IPS-15b (cell line): ENCODE measurements at regions not wholly inside any gene's neighbourhood (a gene's known extent, or its start where the extent isn't known, plus 50 kb on each side); places are given as distances from the start of the nearest gene placed in this dataset.

Experiments
- H3K27me3 ChIP-seq: one replicate; pipeline ENCODE4 v1.6.1; 2013; ENCODE audit warnings: low read length; ENCODE audit not compliant: control insufficient read depth, insufficient read depth
- H3K36me3 ChIP-seq: one replicate; pipeline ENCODE4 v1.6.1; 2013; ENCODE audit warnings: low read length; ENCODE audit not compliant: control insufficient read depth, insufficient read depth
- H3K4me1 ChIP-seq: one replicate; pipeline ENCODE4 v1.6.1; 2013; ENCODE audit warnings: mild to moderate bottlenecking, low read length; ENCODE audit not compliant: control insufficient read depth, insufficient read depth
- H3K4me3 ChIP-seq: one replicate; pipeline ENCODE4 v1.5.1; 2013; ENCODE audit warnings: low read depth, low read length
- H3K9ac ChIP-seq: one replicate; pipeline ENCODE4 v1.6.1; 2013; ENCODE audit warnings: low read depth, mild to moderate bottlenecking, low read length
- H3K9me3 ChIP-seq: one replicate; pipeline ENCODE4 v1.6.1; 2013; ENCODE audit warnings: mild to moderate bottlenecking, low read length; ENCODE audit not compliant: control insufficient read depth, insufficient read depth

DNA sequence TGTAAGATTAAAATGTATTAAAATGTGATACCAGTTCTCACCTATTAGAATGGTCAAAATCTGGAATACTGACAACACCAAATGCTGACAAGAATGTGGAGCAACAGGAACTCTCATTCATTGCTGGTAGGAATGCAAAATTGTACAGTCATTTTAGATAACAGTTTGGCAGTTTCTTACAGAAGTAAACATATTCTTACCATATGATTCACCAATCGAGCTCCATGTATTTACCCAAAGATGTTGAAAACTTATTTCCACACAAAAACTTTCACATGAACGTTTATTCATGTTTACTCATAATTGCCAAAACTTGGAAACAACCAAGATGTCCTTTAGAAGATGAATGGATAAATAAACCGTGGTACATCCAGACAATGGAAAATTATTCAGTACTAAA is 1193.5 kb upstream of the ACVR2A start:
- H3K9ac ChIP-seq = no peak overlapping the region
- no peaks in the 10 kb centered on the region for H3K36me3 ChIP-seq
- no peaks in the 10 kb centered on the region for H3K9me3 ChIP-seq
- H3K4me3 ChIP-seq = no peak overlapping the region
- no peaks in the 10 kb centered on the region for H3K4me1 ChIP-seq
- H3K27me3 ChIP-seq = no peaks in the 10 kb centered on the region

DNA sequence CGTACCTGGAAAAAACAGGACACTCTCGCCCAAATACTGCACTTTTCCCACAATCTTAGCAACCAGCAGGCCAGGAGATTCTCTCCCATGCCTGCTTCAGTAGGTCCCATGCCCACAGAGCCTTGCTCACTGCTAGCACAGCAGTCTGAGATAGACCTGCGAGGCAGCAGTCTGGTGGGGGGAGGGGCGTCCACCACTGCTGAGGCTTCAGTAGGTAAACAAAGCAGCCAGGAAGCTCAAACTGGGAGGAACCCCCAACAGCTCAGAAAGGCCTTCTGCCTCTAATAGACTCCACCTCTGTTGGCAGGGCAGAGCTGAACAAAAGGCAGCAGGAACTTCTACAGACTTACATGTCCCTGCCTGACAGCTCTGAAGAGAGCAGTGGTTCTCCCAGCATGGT is 1202.8 kb upstream of the ACVR2A start:
- H3K9me3 ChIP-seq = no peaks in the 10 kb centered on the region
- H3K36me3 ChIP-seq = no peaks in the 10 kb centered on the region
- H3K4me3 ChIP-seq = no peak overlapping the region
- no peaks in the 10 kb centered on the region for H3K4me1 ChIP-seq
- H3K9ac ChIP-seq = no peak overlapping the region
- no peaks in the 10 kb centered on the region for H3K27me3 ChIP-seq

DNA sequence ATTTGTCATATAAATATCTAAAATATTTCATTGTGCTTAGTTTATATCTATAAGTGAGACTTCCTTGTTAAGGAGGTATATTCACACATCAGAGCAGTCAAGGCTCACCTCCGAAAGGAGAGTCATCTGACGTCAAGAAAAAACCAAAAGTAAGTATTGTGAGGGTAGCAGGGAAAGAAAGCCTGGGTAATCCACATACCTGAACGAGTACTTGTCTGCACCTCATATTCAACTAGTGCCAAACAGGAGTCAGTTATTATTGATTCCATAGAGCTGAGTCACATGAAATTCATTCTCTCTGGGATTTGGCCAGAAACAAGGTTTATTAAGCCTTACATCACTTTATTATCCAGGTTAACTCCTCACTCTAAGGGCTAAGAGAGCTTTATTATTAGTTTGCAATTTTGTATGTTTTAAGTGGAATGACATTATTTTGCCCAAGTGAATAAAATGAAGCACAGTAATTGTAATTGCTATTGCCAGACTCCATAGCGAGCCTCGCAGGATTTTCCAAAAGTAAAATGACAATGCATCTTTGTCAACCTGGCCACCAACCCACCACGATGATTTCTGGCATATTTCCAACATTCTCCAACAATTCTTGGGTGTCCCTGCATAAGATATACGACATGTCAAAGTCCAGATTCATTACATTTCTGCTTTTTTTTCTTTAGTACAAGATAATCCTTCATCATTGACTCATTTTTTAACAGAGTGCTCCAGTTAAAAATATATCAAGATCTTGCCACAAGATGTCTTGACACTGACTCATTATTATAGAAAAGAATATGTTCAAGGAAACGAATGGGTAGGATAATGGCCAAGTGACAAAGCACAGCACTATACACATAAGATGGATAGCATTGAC is 1210.4 kb upstream of the ACVR2A start:
- H3K9ac ChIP-seq = no peak overlapping the region
- no peaks in the 10 kb centered on the region for H3K4me1 ChIP-seq
- H3K36me3 ChIP-seq = no peaks in the 10 kb centered on the region
- no peak overlapping the region for H3K4me3 ChIP-seq
- no peaks in the 10 kb centered on the region for H3K27me3 ChIP-seq
- no peaks in the 10 kb centered on the region for H3K9me3 ChIP-seq

DNA sequence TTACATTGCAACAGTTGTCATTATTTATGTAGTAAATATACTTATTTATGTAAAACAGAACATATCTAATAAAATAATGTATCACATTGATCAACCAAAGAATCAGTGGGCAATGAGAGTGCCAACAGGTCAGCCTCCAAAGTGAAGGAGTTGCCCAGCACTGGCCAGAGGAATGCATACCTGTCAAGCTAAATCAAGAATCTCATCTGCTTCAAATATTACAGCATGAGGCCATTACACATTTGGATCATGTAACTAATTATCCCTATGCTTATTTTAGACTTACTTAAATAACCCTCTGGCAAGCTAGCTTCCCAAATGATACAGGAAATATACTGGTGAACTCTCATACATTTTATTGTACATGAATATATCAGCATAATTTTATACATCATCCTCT is 1211.7 kb upstream of the ACVR2A start:
- Histone ChIP-seq H3K9me3 (no peaks in the 10 kb centered on the region), H3K4me1 (no peaks in the 10 kb centered on the region), H3K4me3 (no peak overlapping the region), H3K36me3 (no peaks in the 10 kb centered on the region), H3K27me3 (no peaks in the 10 kb centered on the region), H3K9ac (no peak overlapping the region)

DNA sequence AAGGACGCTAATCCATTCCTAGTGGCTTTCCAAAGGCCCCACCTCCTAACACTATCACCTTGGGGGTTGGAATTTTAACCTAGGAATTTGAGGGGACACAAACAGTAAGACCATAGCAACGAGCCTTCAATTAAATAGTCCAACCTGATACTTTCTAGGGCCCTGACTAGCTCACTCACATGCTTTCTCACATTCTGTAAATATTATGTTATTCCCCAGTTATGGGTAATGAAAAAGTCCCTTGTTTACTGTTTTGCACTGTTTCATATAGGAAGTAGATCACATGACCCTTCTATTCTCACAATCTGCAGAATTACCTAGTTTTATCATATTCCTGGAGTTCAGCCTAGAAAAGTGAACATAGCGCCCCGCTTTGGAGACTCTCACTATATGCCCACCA is 1212.1 kb upstream of the ACVR2A start:
- no peaks in the 10 kb centered on the region for H3K9me3 ChIP-seq
- no peaks in the 10 kb centered on the region for H3K27me3 ChIP-seq
- H3K9ac ChIP-seq = no peak overlapping the region
- no peaks in the 10 kb centered on the region for H3K4me1 ChIP-seq
- no peaks in the 10 kb centered on the region for H3K36me3 ChIP-seq
- H3K4me3 ChIP-seq = no peak overlapping the region

DNA sequence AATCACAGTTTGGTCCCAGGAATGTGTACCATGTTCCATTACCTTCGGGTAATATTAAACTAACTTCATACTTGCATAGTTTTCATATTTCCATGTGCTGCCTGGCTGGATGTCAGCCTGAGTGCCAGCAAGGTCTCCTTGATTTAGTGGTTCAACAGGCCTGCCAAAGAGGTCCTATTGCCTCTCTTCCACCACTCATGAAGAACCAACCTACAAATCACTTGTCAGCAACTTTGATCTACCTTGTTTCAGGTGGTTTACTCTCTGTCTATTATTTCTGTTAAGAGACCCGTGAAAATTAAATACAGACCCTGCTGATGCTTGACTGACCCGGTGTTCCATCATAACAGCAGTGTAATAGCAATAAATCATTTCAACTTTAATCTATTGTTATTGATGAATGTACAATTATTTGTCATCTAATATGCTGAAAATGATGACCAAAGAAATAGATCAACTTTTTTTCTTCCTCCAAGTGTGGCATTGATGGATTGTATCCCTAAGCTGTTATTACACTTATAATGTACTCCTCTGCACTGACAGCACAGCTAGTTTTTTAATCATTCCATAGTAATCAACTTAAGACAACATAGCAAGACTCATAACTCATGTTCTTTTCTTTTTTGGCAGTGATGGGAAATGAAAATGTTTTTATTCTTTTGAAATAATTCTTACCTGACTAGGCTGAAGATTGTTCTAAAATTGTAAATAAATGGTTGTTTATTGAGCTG is 1220.2 kb upstream of the ACVR2A start:
- H3K36me3 ChIP-seq = no peaks in the 10 kb centered on the region
- no peaks in the 10 kb centered on the region for H3K9me3 ChIP-seq
- H3K4me3 ChIP-seq = no peak overlapping the region
- no peaks in the 10 kb centered on the region for H3K4me1 ChIP-seq
- no peak overlapping the region for H3K9ac ChIP-seq
- H3K27me3 ChIP-seq = no peaks in the 10 kb centered on the region

DNA sequence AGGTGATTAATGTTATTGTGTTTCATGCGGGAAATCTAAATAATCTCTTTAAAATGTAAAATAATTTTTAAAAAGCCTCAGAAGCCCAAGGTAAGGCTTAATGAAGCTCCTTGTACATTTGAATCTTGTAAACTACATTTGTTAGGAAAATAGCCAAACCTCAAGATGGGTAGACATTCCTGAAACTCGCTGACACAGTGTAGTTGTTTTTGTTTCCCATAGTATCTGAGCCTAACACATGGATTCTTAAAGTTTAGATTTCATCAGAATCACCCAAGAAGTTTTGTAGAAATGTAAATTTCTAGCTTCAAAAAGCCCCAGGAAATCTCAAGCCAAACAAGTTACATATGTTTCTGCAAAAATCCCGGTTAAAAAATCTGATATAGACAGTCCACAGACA is 1221.1 kb upstream of the ACVR2A start:
- Histone ChIP-seq H3K9me3 (no peaks in the 10 kb centered on the region), H3K4me3 (no peak overlapping the region), H3K9ac (no peak overlapping the region), H3K36me3 (no peaks in the 10 kb centered on the region), H3K27me3 (no peaks in the 10 kb centered on the region), H3K4me1 (no peaks in the 10 kb centered on the region)

DNA sequence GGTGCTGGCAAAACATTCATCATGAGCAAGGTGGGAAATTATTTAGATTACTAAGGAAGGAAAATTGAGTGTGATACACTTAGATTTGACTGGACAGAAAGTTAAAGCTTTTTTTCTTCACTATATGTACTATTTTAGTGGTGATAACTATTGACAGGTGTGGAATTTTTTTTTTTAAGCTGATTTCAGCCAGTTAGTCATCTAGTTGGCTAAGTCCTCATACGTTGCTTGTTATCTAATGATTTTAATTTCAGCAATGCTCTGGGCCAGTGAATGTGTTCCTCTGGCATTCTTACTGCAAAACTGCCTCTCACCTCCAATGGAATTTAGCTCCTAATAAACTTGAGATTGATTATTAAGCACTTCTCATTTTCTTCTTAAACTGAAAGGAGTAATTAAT is 1223.2 kb upstream of the ACVR2A start:
- H3K4me1 ChIP-seq = no peaks in the 10 kb centered on the region
- H3K9ac ChIP-seq = no peak overlapping the region
- H3K27me3 ChIP-seq = no peaks in the 10 kb centered on the region
- H3K9me3 ChIP-seq = no peaks in the 10 kb centered on the region
- no peak overlapping the region for H3K4me3 ChIP-seq
- no peaks in the 10 kb centered on the region for H3K36me3 ChIP-seq

DNA sequence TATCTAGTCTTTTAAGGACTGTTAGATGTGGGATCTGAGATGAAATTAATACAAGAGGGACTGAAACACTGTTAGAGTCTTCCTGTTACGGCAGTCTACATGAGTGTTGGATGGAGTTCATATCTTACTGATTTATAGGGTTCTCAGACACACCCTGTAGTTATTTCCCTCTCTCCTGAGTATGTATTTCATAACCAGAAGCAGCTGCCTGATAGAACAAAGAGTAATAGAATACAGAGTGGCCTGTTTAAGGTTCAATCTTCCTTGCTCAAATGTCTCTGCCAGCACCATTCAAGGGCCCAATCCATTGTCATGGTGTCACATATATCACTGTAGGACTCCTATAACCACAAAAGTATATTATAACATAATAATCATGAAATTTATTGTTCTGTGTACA is 1229.1 kb upstream of the ACVR2A start:
- no peaks in the 10 kb centered on the region for H3K9me3 ChIP-seq
- H3K4me1 ChIP-seq = no peaks in the 10 kb centered on the region
- no peak overlapping the region for H3K9ac ChIP-seq
- H3K27me3 ChIP-seq = no peaks in the 10 kb centered on the region
- no peaks in the 10 kb centered on the region for H3K36me3 ChIP-seq
- H3K4me3 ChIP-seq = no peak overlapping the region

DNA sequence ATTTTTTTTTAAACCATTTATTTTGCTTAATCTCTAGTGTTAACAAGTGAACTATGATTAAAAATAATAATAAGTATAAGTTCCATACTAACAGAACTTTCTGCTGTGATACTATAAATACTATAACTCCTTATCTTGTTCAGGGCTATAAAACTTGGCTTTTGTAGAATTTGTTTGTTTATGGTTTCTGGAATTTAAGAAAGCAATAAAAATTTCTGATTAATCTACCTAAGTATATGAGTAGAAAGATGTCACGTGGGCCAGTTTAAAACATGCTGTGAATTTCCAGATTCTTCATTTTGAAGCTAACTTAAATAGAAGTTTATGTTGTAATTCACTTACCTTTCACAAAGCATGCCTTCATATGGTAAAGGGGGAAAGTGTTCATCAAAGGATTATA is 1236.3 kb upstream of the ACVR2A start:
- no peaks in the 10 kb centered on the region for H3K36me3 ChIP-seq
- H3K9me3 ChIP-seq = no peaks in the 10 kb centered on the region
- H3K4me1 ChIP-seq = no peaks in the 10 kb centered on the region
- no peak overlapping the region for H3K9ac ChIP-seq
- H3K4me3 ChIP-seq = no peak overlapping the region
- no peaks in the 10 kb centered on the region for H3K27me3 ChIP-seq

DNA sequence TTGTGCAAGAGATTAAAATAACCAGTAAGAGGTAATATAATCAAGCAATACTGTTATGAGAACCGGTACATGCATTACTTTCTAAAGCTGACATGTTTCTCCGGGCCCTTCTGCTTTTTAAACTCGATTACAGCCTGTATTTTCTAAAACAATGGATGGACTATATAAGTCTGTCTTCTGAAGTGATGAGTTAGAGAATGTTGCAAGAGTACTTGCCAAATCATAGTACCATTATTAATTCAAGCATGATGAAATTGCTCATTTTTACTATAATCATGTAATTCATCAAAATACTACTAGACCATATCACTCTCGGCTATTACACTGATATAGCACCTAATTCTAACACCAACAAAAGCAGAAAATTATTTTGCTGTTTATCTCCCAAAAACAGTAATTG is 1240.3 kb upstream of the ACVR2A start:
- no peaks in the 10 kb centered on the region for H3K4me1 ChIP-seq
- no peak overlapping the region for H3K4me3 ChIP-seq
- no peaks in the 10 kb centered on the region for H3K36me3 ChIP-seq
- no peak overlapping the region for H3K9ac ChIP-seq
- no peaks in the 10 kb centered on the region for H3K9me3 ChIP-seq
- H3K27me3 ChIP-seq = no peaks in the 10 kb centered on the region

DNA sequence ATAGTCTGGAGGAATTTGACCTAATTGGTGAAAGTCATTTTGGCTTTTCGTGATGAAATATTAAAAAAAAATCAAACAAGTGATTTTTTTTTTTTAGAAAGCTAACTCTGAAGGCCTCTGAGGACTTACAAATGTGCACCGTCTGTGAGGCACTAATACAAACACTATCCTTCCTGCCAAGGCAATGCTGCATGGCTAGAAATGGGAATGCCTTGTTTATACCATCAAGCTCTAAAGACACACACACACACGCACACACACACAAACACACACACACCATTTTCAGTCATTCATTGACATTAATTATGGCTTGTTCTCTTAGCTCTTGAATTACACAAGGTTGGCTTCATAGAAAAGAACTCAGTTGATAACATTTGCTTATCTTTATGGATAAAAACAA is 1242.0 kb upstream of the ACVR2A start:
- no peaks in the 10 kb centered on the region for H3K27me3 ChIP-seq
- no peak overlapping the region for H3K4me3 ChIP-seq
- no peaks in the 10 kb centered on the region for H3K36me3 ChIP-seq
- no peak overlapping the region for H3K9ac ChIP-seq
- no peaks in the 10 kb centered on the region for H3K4me1 ChIP-seq
- H3K9me3 ChIP-seq = no peaks in the 10 kb centered on the region
